Peyer's patch (tissue), 4 donors: ENCODE measurements at regions not wholly inside any gene's neighbourhood (a gene's known extent, or its start where the extent isn't known, plus 50 kb on each side); places are given as distances from the start of the nearest gene placed in this dataset.

Experiments
- CTCF ChIP-seq, 6 experiments: fragments of 450-650 bp in 4 of 6; fragments of 200-600 bp in 2 of 6; sonication (generic) in 1 of 6; IDR thresholded peaks; one replicate each; pipeline ENCODE4 v1.5.1; 2017 to 2019; ENCODE audit warnings: antibody characterized with exemption in 6 of 6, mild to moderate bottlenecking in 3 of 6, moderate library complexity in 1 of 6
- POLR2A ChIP-seq, 2 donors: fragments of 450-650 bp; IDR thresholded peaks; one replicate each; pipeline ENCODE4 v1.5.1; 2017; ENCODE audit warnings: antibody characterized with exemption in 2 of 2, mild to moderate bottlenecking in 2 of 2, moderate library complexity in 2 of 2

GRCh38 chr16:14013571-14014283, 57.4 kb upstream of the MRTFB start:
- TF ChIP-seq CTCF (IDR thresholded peaks at IDR 0.05) (no peak), POLR2A (IDR thresholded peaks at IDR 0.05) (no peak)
